ENCODE measurements at regions not wholly inside any gene's neighbourhood (a gene's known extent, or its start where the extent isn't known, plus 50 kb on each side); places are given as distances from the start of the nearest gene placed in this dataset.
"Not testable (repeated sequence)": the region's sequence is repeated elsewhere in the genome, so short reads cannot be mapped to it uniquely, and the experiment has no call there.

DNA sequence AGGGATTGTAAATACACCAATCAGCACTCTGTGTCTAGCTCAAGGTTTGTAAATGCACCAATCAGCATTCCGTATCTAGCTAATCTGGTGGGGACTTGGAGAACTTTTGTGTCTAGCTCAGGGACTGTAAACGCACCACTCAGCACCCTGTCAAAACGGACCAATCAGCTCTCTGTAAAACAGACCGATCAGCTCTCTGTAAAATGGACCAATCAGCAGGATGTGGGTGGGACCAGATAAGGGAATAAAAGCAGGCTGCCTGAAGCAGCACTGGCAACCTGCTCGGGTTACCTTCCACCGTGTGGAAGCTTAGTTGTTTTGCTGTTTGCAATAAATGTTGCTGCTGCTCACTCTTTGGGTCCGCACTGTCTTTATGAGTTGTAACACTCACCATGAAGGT, 145.7 kb downstream of the PSAT1 start:
- not testable (repeated sequence) for TF ChIP-seq POLR2A, EP300 (IDR thresholded peaks at IDR 0.05)
- TF ChIP-seq, protein P1, sequence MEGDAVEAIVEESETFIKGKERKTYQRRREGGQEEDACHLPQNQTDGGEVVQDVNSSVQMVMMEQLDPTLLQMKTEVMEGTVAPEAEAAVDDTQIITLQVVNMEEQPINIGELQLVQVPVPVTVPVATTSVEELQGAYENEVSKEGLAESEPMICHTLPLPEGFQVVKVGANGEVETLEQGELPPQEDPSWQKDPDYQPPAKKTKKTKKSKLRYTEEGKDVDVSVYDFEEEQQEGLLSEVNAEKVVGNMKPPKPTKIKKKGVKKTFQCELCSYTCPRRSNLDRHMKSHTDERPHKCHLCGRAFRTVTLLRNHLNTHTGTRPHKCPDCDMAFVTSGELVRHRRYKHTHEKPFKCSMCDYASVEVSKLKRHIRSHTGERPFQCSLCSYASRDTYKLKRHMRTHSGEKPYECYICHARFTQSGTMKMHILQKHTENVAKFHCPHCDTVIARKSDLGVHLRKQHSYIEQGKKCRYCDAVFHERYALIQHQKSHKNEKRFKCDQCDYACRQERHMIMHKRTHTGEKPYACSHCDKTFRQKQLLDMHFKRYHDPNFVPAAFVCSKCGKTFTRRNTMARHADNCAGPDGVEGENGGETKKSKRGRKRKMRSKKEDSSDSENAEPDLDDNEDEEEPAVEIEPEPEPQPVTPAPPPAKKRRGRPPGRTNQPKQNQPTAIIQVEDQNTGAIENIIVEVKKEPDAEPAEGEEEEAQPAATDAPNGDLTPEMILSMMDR (IDR thresholded peaks at IDR 0.05), result not testable (repeated sequence)
